ENCODE measurements at regions not wholly inside any gene's neighbourhood (a gene's known extent, or its start where the extent isn't known, plus 50 kb on each side); places are given as distances from the start of the nearest gene placed in this dataset.

DNA sequence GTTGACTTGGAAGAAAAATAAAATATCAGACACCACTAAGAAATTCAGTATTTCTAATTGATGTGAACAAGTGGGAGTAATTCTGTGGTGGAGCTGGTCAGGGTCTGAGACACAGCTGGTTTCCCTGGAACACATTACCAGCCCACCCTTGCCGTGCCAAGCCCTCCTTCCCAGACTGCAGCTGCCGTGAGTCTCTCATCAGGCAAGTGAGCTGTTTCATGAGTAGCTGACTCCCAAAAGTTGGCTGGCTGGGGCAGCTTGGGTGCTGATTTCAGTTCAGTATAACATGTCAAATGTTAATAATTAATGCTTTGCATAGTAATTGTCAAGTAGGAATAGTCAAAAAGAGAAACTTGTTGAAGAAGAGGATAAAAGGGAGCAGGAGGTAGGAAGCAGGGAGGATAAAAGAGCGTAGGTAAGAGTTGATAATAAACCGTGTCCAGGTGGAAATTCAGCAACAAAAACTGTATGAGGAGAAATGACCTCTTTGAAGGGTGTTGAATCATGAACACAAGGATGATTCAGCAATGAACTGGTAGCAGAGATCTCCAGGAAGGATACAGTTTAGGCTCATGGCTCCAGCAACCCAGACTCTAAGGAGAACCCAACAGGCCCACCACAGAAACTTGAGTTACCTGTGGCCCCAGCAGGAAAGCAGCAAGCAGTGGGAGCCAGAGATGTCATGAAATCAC is 110.9 kb upstream of the SSTR4 start:
- no peak for TF ChIP-seq EZH2 (IDR thresholded peaks at IDR 0.05; ENCODE audit: borderline replicate concordance)
- TF ChIP-seq EZH2phosphoT487 (IDR thresholded peaks at IDR 0.05; ENCODE audit: low read depth, severe bottlenecking, unreplicated experiment), result no peak
- no peak for TF ChIP-seq CTCF (IDR thresholded peaks at IDR 0.05; ENCODE audit: poor library complexity)
- Histone ChIP-seq H3K4me3 (no peak overlapping the region), H3K36me3 (replicated peaks; ENCODE audit: insufficient read depth, low read depth) (no peaks in the 10 kb centered on the region), H3K9me3 (ENCODE audit: low read depth) (no peaks in the 10 kb centered on the region), H3K9me2 (replicated peaks; ENCODE audit: insufficient read depth) (no peaks in the 10 kb centered on the region), H3K79me2 (no peaks in the 10 kb centered on the region), H2AFZ (no peak overlapping the region), H3K27ac (no peak overlapping the region), H3K27me3 (no peaks in the 10 kb centered on the region), H4K20me1 (ENCODE audit: insufficient read depth, poor library complexity, severe bottlenecking) (no peaks in the 10 kb centered on the region), H3K4me1 (ENCODE audit: insufficient read depth) (peaks cover 20% of the 10 kb centered on the region), H3K4me2 (no peak overlapping the region)
- DNase-seq (ENCODE audit: low spot score), result no peak
- 90% methylated on average over 4 of the region's 4 CpGs for WGBS (ENCODE audit: low lambda C conversion rate, missing lambda C conversion rate)

DNA sequence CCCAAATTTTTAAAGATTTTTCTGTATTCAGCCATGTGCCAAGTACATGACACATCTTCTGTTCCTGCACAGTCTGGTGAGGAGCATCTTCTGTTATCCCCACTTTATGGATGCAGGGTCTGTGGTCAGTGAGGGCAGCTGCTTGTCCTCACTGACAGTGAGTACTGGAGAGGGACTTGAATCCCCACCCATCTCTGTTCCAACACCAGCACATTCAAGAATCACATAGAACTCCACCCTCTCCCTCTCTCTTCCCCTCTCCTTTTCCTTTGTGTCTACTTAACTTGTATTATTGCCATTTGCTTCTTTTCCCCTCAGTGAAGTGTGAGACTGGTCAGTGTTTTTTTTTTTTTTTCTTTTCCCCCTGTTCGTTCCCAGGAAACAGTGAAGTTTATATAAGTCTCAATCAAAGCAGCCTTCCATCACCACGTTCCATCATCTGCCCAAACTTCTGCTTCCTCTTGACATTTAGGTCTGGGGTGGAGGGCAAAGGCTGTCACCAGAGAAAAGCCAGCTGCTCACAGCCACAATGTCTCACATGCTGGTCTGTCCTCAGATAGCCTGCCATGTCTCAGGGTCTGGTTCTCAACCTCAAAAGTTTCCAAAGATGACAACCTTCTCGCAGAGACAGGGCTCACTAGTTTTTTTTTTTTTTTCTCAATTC is 110.0 kb upstream of the SSTR4 start:
- 77% methylated on average over 3 of the region's 3 CpGs for WGBS (ENCODE audit: low lambda C conversion rate, missing lambda C conversion rate)
- TF ChIP-seq EZH2phosphoT487 (IDR thresholded peaks at IDR 0.05; ENCODE audit: low read depth, severe bottlenecking, unreplicated experiment), result no peak
- no peak for TF ChIP-seq EZH2 (IDR thresholded peaks at IDR 0.05; ENCODE audit: borderline replicate concordance)
- no peak for TF ChIP-seq CTCF (IDR thresholded peaks at IDR 0.05; ENCODE audit: poor library complexity)
- H3K4me3 ChIP-seq, result no peak overlapping the region

GRCh38 chr20:22925613-22925983 is 109.5 kb upstream of the SSTR4 start:
- H3K4me3 ChIP-seq, result no peak overlapping the region
- no peak for DNase-seq (ENCODE audit: low spot score)
- no peaks in the 10 kb centered on the region for H3K79me2 ChIP-seq
- no peak overlapping the region for H2AFZ ChIP-seq
- H3K27ac ChIP-seq, result no peak overlapping the region
- 93% methylated on average over 4 of the region's 4 CpGs for WGBS (ENCODE audit: low lambda C conversion rate, missing lambda C conversion rate)
- TF ChIP-seq CTCF (IDR thresholded peaks at IDR 0.05; ENCODE audit: poor library complexity) (no peak), EZH2 (IDR thresholded peaks at IDR 0.05; ENCODE audit: borderline replicate concordance) (no peak), EZH2phosphoT487 (IDR thresholded peaks at IDR 0.05; ENCODE audit: low read depth, severe bottlenecking, unreplicated experiment) (no peak)
- no peaks in the 10 kb centered on the region for H3K9me2 ChIP-seq (replicated peaks; ENCODE audit: insufficient read depth)
- no peaks in the 10 kb centered on the region for H3K36me3 ChIP-seq (replicated peaks; ENCODE audit: insufficient read depth, low read depth)
- H3K27me3 ChIP-seq, result no peaks in the 10 kb centered on the region
- H4K20me1 ChIP-seq (ENCODE audit: insufficient read depth, poor library complexity, severe bottlenecking), result no peaks in the 10 kb centered on the region
- H3K4me1 ChIP-seq (ENCODE audit: insufficient read depth), result peaks cover 20% of the 10 kb centered on the region
- no peaks in the 10 kb centered on the region for H3K9me3 ChIP-seq (ENCODE audit: low read depth)
- H3K4me2 ChIP-seq, result no peak overlapping the region

More for the DNA sequence above, 110.0 kb upstream of the SSTR4 start:
- Histone ChIP-seq H2AFZ (no peak overlapping the region), H3K79me2 (no peaks in the 10 kb centered on the region), H4K20me1 (ENCODE audit: insufficient read depth, poor library complexity, severe bottlenecking) (no peaks in the 10 kb centered on the region), H3K27ac (no peak overlapping the region), H3K9me3 (ENCODE audit: low read depth) (no peaks in the 10 kb centered on the region), H3K36me3 (replicated peaks; ENCODE audit: insufficient read depth, low read depth) (no peaks in the 10 kb centered on the region), H3K27me3 (no peaks in the 10 kb centered on the region), H3K4me2 (no peak overlapping the region), H3K4me1 (ENCODE audit: insufficient read depth) (peaks cover 20% of the 10 kb centered on the region), H3K9me2 (replicated peaks; ENCODE audit: insufficient read depth) (no peaks in the 10 kb centered on the region)
- no peak for DNase-seq (ENCODE audit: low spot score)

All from hepatocyte (in vitro differentiated cells).